Stimulated activated CD8-positive, alpha-beta memory T cell treated with anti-CD3 and anti-CD28 coated beads, Interleukin-15, amount 100 ng/mL, for 24 hours (primary cell): ENCODE measurements at regions not wholly inside any gene's neighbourhood (a gene's known extent, or its start where the extent isn't known, plus 50 kb on each side); places are given as distances from the start of the nearest gene placed in this dataset.

ENCODE experiments used
- DNase-seq: peaks from one replicate; pipeline ENCODE4 v3.0.0-alpha.2; 2020; ENCODE audit warnings: low read depth

GRCh38 chr22:49640366-49641095 is 187.1 kb downstream of the BRD1 start:
- DNase-seq = no peak

DNA sequence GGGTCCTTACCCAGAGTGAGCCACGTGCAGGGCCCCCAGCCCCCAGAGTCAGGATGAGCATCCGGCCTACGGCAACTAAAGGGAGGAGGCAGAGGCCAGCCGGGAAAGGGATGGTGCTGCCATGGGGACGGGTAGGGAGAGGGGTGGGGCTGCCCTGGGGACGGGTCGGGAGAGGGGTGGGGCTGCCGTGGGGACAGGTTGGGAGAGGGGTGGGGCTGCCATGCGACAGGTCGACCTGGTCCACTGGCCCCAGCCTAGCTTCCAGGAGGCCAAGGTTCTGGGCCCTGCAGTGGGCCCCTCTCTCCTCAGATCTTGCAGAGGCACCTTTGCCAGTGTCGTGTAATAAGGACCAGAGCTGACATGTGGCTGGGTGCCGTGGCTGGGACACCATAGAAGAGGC is 187.7 kb downstream of the BRD1 start:
- no peak for DNase-seq

GRCh38 chr22:49638788-49639187 is 188.9 kb downstream of the BRD1 start:
- DNase-seq = no peak

- no peak for DNase-seq
Measured at GRCh38 chr22:49638001-49638400, 189.7 kb downstream of the BRD1 start.

- no peak for DNase-seq
Measured at GRCh38 chr22:49637255-49637760, 190.4 kb downstream of the BRD1 start.

- DNase-seq = no peak
Measured at GRCh38 chr22:49636649-49637048, 191.0 kb downstream of the BRD1 start.

DNA sequence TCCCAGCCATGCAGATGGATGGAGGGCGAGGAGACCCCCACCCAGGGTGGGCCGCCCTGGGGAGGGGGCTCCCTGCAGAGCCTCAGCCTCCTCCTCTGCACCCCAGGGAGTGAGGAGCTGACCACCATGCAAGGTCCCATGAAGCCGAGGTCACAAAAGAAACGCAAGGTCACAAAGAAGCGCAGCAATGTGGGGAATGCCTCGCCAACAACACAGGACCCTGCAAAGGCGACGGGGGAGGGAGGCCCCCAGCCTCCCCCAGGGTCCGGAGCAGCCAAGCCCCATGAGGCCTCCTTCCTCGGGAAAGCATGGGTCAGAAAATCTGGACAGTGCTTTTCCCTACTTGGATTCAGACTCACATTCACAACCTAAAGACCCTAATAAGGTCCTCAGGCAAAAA is 191.5 kb downstream of the BRD1 start:
- DNase-seq = no peak

DNA sequence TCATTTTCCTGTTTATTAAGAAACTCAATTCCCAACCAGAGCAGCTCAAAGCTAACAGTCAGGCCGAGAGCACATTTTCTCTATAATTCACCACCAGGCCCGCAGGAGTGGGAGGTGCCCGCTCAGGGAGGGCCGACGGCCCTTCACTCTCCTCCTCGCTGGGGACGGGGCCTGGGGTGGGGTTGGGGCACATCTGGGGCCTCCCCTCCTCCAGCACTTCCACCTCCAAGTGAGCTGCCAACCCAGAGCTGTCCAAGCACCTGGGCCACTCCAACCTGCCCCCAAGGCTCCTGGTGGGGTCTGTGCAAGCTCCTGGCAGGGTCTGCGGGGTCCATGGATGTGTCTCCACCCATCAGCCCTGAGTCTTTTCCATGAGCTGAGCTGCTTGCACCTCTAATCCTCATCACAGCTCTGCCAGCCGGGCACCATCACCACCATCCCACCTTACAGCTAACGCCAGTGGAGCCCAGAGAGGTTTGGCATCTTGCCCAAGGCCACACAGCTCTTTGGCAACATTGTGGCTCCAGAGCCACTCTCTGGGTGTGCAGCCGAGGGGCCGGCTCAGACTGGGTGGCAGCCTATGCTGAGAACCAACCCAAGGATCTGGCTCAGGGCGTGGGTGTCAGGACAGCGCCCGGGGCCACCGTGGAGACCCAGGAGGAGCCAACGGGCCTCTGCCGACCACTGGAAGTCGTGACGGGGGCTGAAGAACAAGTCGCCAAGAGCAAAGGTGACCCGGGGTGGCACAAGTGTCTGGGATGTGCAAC is 193.5 kb downstream of the BRD1 start:
- DNase-seq = no peak

DNA sequence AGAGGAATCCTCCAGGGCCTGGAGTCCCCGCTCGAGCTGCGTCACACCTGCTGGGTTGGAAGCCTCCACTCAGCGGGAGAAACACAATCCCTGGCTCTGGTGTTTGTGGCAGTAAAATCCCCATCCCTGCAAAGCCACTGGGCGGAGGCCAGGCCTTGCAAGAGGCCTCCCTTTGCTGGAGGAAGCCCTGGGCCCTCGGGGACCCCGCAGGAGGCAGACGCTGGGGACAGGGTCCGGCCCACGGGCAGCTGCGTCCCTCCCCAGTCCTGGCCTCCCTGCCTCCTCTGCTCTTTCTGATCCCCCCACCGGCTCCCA is 194.7 kb downstream of the BRD1 start:
- no peak for DNase-seq

GRCh38 chr22:49632199-49633009 is 195.3 kb downstream of the BRD1 start:
- no peak for DNase-seq

DNA sequence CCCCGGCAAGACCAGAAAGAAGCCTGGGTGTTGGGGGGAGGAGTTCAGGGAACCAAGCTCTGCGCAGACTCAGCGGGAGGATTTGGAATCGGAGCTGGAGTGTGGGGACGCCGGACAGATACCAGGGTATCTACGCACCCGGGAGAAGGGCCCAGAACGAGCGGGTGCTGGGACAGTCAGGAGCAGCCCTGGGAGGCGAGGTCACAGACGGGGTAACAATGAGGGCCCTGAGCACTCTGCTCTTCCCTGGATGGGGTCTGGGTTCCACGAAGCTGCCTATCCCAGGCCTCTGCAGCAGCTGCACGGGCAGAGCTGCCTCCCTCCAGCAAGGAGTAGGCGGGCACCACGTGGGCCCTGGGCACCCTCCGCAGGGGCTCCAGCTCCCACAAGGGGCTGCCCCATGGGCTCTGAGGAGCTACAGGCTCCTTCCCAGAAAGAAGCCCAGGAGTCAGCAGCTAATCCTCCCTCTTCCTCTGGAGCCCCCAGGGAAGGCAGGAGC is 197.2 kb downstream of the BRD1 start:
- DNase-seq = no peak

GRCh38 chr22:49629586-49630447 is 197.9 kb downstream of the BRD1 start:
- no peak for DNase-seq

DNA sequence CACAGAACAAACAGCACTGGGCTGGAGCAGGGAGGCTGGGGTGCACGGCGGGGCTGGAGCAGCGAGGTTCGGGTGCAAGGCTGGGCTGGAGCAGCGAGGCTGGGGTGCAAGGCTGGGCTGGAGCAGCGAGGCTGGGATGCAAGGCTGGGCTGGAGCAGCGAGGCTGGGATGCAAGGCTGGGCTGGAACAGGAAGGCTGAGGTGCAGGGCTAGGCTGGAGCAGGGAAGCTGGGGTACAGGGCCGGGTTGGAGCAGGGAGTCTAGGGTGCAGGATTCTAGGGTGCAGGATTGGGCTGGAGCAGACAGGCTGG is 198.5 kb downstream of the BRD1 start:
- DNase-seq = no peak

GRCh38 chr22:49628391-49629260 is 199.0 kb downstream of the BRD1 start:
- no peak for DNase-seq

DNA sequence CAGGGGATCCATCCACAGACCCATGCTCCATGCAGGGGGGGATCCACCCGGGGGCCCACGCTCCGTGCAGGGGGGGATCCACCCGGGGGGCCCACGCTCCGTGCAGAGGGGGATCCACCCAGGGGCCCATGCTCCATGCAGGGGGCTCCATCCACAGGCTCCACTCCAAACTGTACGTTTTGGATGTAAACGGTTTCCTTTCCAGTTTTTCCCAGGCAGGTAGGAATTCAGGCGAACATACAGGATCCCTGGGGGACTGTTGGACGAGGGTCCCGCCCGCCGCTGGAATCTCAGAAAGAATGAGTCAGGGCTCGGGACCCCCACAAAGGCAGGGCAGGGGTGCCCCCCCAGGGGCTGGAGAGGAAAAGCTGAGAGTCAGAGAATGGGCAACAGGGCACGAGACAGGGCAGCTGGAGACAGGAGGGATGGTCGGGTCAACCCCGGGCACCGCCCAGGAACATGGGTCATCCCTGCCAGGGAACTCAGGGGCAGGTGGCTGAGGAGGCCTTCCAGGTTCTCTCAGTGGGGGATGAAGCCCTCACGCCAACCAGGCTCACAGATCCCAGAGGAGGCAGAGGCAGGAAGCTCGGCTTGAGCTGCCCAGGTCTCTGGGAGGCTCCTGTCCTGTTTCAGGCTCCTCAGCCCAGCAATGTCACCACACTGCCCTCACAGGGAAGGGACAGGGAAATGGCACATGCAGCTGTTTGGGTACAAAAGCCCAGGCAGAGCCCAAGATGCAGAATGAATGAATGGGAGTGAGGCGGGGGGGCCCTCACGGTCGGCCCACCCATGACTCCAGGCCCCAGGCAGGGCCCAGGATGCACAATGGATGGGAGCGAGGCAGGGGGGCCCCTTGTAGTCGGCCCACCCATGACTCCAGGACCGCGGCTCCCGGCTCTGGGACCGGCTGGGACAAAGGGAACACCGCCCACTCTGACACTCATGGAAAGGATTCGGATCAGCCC is 200.2 kb downstream of the BRD1 start:
- no peak for DNase-seq

DNA sequence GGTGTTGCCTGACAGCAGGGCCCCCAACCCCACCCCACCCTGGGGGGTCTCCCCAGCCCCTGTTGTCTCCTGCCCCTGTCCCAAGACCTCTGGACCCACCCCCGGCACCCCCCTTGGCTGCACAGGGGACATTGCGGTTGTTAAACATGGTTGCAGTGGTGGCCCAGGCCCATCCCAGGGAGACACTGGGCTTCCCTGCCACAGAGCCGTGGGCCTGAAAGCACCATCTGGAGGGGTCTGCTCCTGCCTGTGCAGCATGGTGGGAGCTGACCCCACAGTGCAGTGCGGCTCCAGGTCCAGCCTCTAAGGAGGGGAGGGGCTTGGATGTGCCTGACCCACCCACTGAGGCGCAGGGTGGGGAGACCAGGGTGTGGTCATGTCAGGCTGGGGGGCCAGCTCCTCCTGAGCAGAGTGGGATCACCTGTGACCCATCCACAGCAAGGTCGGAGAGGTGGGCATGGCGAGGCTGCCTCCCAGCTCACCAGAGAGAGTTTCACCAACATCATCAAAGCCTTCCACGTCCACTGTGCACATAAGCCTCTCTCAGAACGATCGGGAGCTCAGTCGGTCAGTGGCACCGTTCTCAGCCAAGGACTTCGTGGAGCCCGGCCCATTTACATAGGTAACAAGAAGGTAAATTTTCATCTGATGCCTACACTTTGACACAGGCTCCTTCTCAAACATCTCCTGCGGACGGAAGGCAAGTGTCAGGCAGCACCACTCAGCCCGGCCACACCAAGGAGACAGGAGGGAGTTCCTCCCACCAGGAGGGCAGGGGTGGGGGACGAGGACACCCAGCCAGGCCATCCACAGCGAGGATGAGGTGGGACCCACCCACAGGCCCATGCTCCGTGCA is 201.1 kb downstream of the BRD1 start:
- no peak for DNase-seq

GRCh38 chr22:49624421-49625177 is 203.1 kb downstream of the BRD1 start:
- DNase-seq = no peak

DNA sequence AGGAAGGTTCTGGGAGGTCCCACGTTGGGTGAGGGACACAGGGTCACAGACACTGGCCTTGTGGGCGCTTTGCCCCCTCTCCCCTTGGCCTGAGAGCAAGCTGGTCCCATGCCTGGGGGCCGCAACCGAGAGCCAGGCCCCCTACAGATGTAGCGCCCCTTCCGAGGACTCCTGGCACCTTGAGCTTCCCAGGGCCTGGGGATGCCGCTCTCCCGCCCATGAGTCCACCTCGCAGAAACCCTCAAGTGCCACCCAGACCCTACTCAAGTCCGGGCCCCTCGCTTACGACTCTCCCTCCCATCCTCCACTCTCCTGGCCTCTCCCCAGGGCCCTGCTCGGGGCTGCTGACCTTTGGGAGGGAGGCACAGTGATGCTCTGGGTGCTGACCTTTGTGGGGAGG is 204.0 kb downstream of the BRD1 start:
- DNase-seq = no peak
